H1 (cell line): ENCODE measurements at regions not wholly inside any gene's neighbourhood (a gene's known extent, or its start where the extent isn't known, plus 50 kb on each side); places are given as distances from the start of the nearest gene placed in this dataset.

Experiments
- CTCF ChIA-PET: fragments of 300-600 bp; sonication (Branson Sonifier 250); formaldehyde crosslinking; loops from one replicate; lab custom pipeline; 2021; ENCODE audit not compliant: partially characterized antibody; lab: Charles Lee
- POLR2A ChIA-PET: fragments of 300-600 bp; sonication (Branson Sonifier 250); formaldehyde crosslinking; loops from one replicate; lab custom pipeline; 2021; ENCODE audit warnings: inconsistent platforms; ENCODE audit not compliant: partially characterized antibody; lab: Charles Lee
- DNase-seq, 2 experiments: peaks; one replicate each; pipeline versions ENCODE4 v3.0.0 to v3.0.0-alpha.2; 2010 to 2022; ENCODE audit warnings: low spot score in 2 of 2, low read depth in 1 of 2, mixed read lengths in 1 of 2
- FAIRE-seq: peaks from 2 replicates; lab custom pipeline; 2011; peaks lifted over from hg19 to GRCh38; lab: Jason Lieb, UNC
- H2AFZ ChIP-seq: 2 replicates; pipeline ENCODE4 v1.8.1; 2012; ENCODE audit warnings: low read length, inconsistent platforms
- H2AK5ac ChIP-seq: 2 replicates; pipeline ENCODE4 v1.6.1; 2013; ENCODE audit warnings: low read depth, low read length
- H2BK120ac ChIP-seq: replicated peaks from 2 replicates; pipeline ENCODE3; 2013; ENCODE audit warnings: low read depth, low read length, inconsistent platforms
- H2BK12ac ChIP-seq: 2 replicates; pipeline ENCODE4 v1.6.1; 2013; ENCODE audit warnings: low read depth, low read length
- H2BK15ac ChIP-seq: 2 replicates; pipeline ENCODE4 v1.6.1; 2013; ENCODE audit warnings: low read length
- H2BK20ac ChIP-seq: 2 replicates; pipeline ENCODE4 v1.6.1; 2013; ENCODE audit warnings: low read length
- H2BK5ac ChIP-seq: 2 replicates; pipeline ENCODE4 v1.6.1; 2013; ENCODE audit warnings: low read depth, low read length
- H3K14ac ChIP-seq: 2 replicates; pipeline ENCODE4 v1.6.1; 2013; ENCODE audit warnings: inconsistent platforms; ENCODE audit not compliant: insufficient read length
- H3K18ac ChIP-seq: 2 replicates; pipeline ENCODE4 v1.6.1; 2013; ENCODE audit warnings: low read length; ENCODE audit errors: extremely low read depth
- H3K23ac ChIP-seq: 2 replicates; pipeline ENCODE4 v1.6.1; 2013; ENCODE audit warnings: inconsistent platforms; ENCODE audit not compliant: insufficient read length
- H3K23me2 ChIP-seq: 2 replicates; pipeline ENCODE4 v1.6.1; 2013; ENCODE audit warnings: low read depth, low read length
- H3K27ac ChIP-seq: 2 replicates; pipeline ENCODE4 v1.6.1; 2011; ENCODE audit warnings: low read depth, low read length, inconsistent platforms
- H3K27me3 ChIP-seq, 4 experiments: replicated peaks in 1 of 4; 1 replicate in 1 of 4; 2 replicates in 3 of 4; pipeline versions ENCODE4 v1.6.1 to v1.8.1; 2011 to 2013; ENCODE audit warnings: low read length in 3 of 4, mild to moderate bottlenecking in 3 of 4, inconsistent platforms in 2 of 4, mixed read lengths in 2 of 4, moderate library complexity in 1 of 4; ENCODE audit not compliant: control insufficient read depth in 3 of 4, insufficient read depth in 3 of 4; ENCODE audit errors: extremely low read depth in 1 of 4
- H3K36me3 ChIP-seq, 4 experiments: 2 replicates each; pipeline versions ENCODE4 v1.6.1 to v1.8.1; 2011 to 2013; ENCODE audit warnings: mild to moderate bottlenecking in 4 of 4, low read length in 3 of 4, moderate library complexity in 2 of 4, control low read depth in 1 of 4, inconsistent platforms in 1 of 4; ENCODE audit not compliant: insufficient read depth in 4 of 4, control insufficient read depth in 2 of 4
- H3K4ac ChIP-seq: replicated peaks from 2 replicates; pipeline ENCODE3; 2013; ENCODE audit warnings: low read length, low read depth, mixed read lengths, inconsistent platforms; ENCODE audit not compliant: insufficient read length
- H3K4me1 ChIP-seq, 4 experiments: replicated peaks in 1 of 4; 1 replicate in 1 of 4; 2 replicates in 3 of 4; pipeline versions ENCODE4 v1.6.1 to v1.8.1; 2011 to 2013; ENCODE audit warnings: low read length in 3 of 4, inconsistent platforms in 2 of 4, mixed read lengths in 1 of 4; ENCODE audit not compliant: insufficient read depth in 4 of 4, control insufficient read depth in 3 of 4
- H3K4me2 ChIP-seq, 2 experiments: 2 replicates each; pipeline versions ENCODE4 v1.6.1 to v1.8.1; 2011 to 2013; ENCODE audit warnings: low read depth in 2 of 2, low read length in 2 of 2, control low read depth in 1 of 2, inconsistent platforms in 1 of 2, mild to moderate bottlenecking in 1 of 2; ENCODE audit not compliant: insufficient read depth in 1 of 2
- H3K4me3 ChIP-seq, 4 experiments: fragments of 200-600, 300-600 bp in 1 of 4; sonication (generic), shearing (Covaris generic), sonication (Bioruptor Twin) in 1 of 4; 2 replicates each; pipeline versions ENCODE4 v1.5.1 to v1.8.1; 2011 to 2016; ENCODE audit warnings: low read length in 4 of 4, low read depth in 3 of 4, control low read depth in 2 of 4, inconsistent platforms in 2 of 4, mild to moderate bottlenecking in 2 of 4, mixed read lengths in 1 of 4, moderate library complexity in 1 of 4; ENCODE audit not compliant: insufficient read depth in 2 of 4; ENCODE audit errors: extremely low read depth in 1 of 4
- H3K56ac ChIP-seq: replicated peaks from 2 replicates; pipeline ENCODE3; 2013; ENCODE audit warnings: low read depth, mild to moderate bottlenecking, mixed read lengths, low read length, inconsistent platforms; ENCODE audit not compliant: insufficient read length
- H3K79me1 ChIP-seq: 2 replicates; pipeline ENCODE4 v1.6.1; 2013; ENCODE audit warnings: low read depth, low read length, control low read depth
- H3K79me2 ChIP-seq, 2 experiments: 2 replicates each; pipeline versions ENCODE4 v1.6.1 to v1.8.1; 2012 to 2013; ENCODE audit warnings: low read length in 2 of 2, mild to moderate bottlenecking in 2 of 2, inconsistent platforms in 1 of 2; ENCODE audit not compliant: insufficient read depth in 2 of 2, control insufficient read depth in 1 of 2
- H3K9ac ChIP-seq, 4 experiments: replicated peaks in 1 of 4; 1 replicate in 1 of 4; 2 replicates in 3 of 4; pipeline versions ENCODE4 v1.6.1 to v1.8.1; 2011 to 2013; ENCODE audit warnings: low read depth in 3 of 4, low read length in 3 of 4, control low read depth in 2 of 4, mild to moderate bottlenecking in 2 of 4, moderate library complexity in 2 of 4, inconsistent platforms in 1 of 4; ENCODE audit errors: extremely low read depth in 1 of 4
- H3K9me3 ChIP-seq, 2 experiments: 2 replicates each; pipeline versions ENCODE4 v1.6.1 to v1.8.1; 2012 to 2013; ENCODE audit warnings: mild to moderate bottlenecking in 2 of 2, moderate library complexity in 2 of 2, control low read depth in 1 of 2, inconsistent platforms in 1 of 2, low read depth in 1 of 2, low read length in 1 of 2, mixed read lengths in 1 of 2; ENCODE audit not compliant: insufficient read depth in 2 of 2
- H4K20me1 ChIP-seq, 2 experiments: replicated peaks in 1 of 2; 2 replicates each; pipeline versions ENCODE3 to v1.8.1; 2011 to 2013; ENCODE audit warnings: inconsistent platforms in 2 of 2, low read length in 2 of 2, mild to moderate bottlenecking in 1 of 2; ENCODE audit not compliant: insufficient read depth in 2 of 2, control insufficient read depth in 1 of 2
- H4K5ac ChIP-seq: 2 replicates; pipeline ENCODE4 v1.6.1; 2013; ENCODE audit warnings: low read length, low read depth, mixed read lengths, inconsistent platforms; ENCODE audit not compliant: insufficient read length
- H4K8ac ChIP-seq: 2 replicates; pipeline ENCODE4 v1.8.0; 2013; ENCODE audit warnings: mild to moderate bottlenecking, moderate library complexity, low read length, inconsistent platforms; ENCODE audit not compliant: insufficient read depth; ENCODE audit errors: extremely low read depth
- H4K91ac ChIP-seq: replicated peaks from 2 replicates; pipeline ENCODE3; 2013; ENCODE audit warnings: low read length, mixed read lengths, inconsistent platforms; ENCODE audit not compliant: insufficient read length
- JUND ChIP-seq: IDR thresholded peaks from 2 replicates; pipeline ENCODE4 v1.6.1; 2011; ENCODE audit warnings: mild to moderate bottlenecking, improper control_type of control experiment, low read length
- RAD21 ChIP-seq, 2 experiments: IDR thresholded peaks in 1 of 2; conservative IDR thresholded peaks in 1 of 2; 2 replicates each; pipeline ENCODE4 v1.6.1; 2011; ENCODE audit warnings: low read depth in 2 of 2, low read length in 2 of 2, improper control_type of control experiment in 1 of 2, inconsistent platforms in 1 of 2, mild to moderate bottlenecking in 1 of 2, moderate library complexity in 1 of 2
- SUZ12 ChIP-seq: fragments of 200-600 bp; sonication (generic); IDR thresholded peaks from 2 replicates; pipeline ENCODE4 v1.6.1; 2012; ENCODE audit warnings: mild to moderate bottlenecking, inconsistent platforms, low read length, moderate library complexity, mixed read lengths
- TAF7 ChIP-seq: optimal IDR thresholded peaks from 2 replicates; pipeline ENCODE3; 2011; ENCODE audit warnings: low read depth, mild to moderate bottlenecking, inconsistent platforms, low read length, moderate library complexity, borderline replicate concordance
- whole genome bisulfite sequencing, 2 experiments: shearing (Covaris generic) in 1 of 2; methylation state at CpG; one replicate each; pipeline versions ENCODE4 v1.1.6 to v1.1.7; 2013 to 2015; ENCODE audit warnings: low lambda C conversion rate in 2 of 2, mixed read lengths in 2 of 2, inconsistent platforms in 1 of 2, low coverage in 1 of 2, missing lambda C conversion rate in 1 of 2; ENCODE audit not compliant: insufficient replicate concordance in 2 of 2, insufficient coverage in 1 of 2, insufficient read length in 1 of 2; ENCODE audit errors: extremely low coverage in 1 of 2, missing lambda C conversion rate in 1 of 2; 5-methylcytosine and 5-hydroxymethylcytosine counted together

- Histone ChIP-seq H2BK12ac (no peak overlapping the region), H3K14ac (no peak overlapping the region), H3K79me1 (no peaks in the 10 kb centered on the region), H4K91ac (no peak overlapping the region), H3K36me3 (no peaks in the 10 kb centered on the region), H3K27ac (no peak overlapping the region), H4K20me1 (no peaks in the 10 kb centered on the region), H3K18ac (no peak overlapping the region), H2BK15ac (no peak overlapping the region), H4K5ac (no peak overlapping the region), H3K9me3 (no peaks in the 10 kb centered on the region), H3K79me2 (no peaks in the 10 kb centered on the region), H3K9ac (no peak overlapping the region), H3K4me3 (no peak overlapping the region), H2AFZ (no peak overlapping the region), H2AK5ac (no peak overlapping the region), H3K56ac (no peak overlapping the region), H2BK120ac (no peak overlapping the region), H2BK20ac (no peak overlapping the region), H3K4ac (no peak overlapping the region), H3K23me2 (no peaks in the 10 kb centered on the region), H3K4me2 (no peak overlapping the region), H4K8ac (no peak overlapping the region), H3K4me1 (no peaks in the 10 kb centered on the region), H3K27me3 (no peaks in the 10 kb centered on the region), H2BK5ac (no peak overlapping the region), H3K23ac (no peak overlapping the region)
- WGBS, 2 experiments = 84% methylated on average over 5 of the region's 5 CpGs; no CpG with 5 or more reads in 1 of the 2 experiments
- no peak for FAIRE-seq
- POLR2A ChIA-PET = no interaction called here
- no peak for DNase-seq
- TF ChIP-seq TAF7 (no peak), JUND (no peak), SUZ12 (no peak), RAD21 (IDR thresholded peaks at IDR 0.05 in 1 of 2, conservative IDR thresholded peaks at IDR 0.05 in 1 of 2; ENCODE audit: low read depth in 2 of 2, low read length in 2 of 2) (no peak)
- CTCF ChIA-PET = no interaction called here
Observed at GRCh38 chr9:115359017-115359780, 241.2 kb upstream of the TNC start.
